Uterus (tissue), 2 donors: ENCODE measurements at regions not wholly inside any gene's neighbourhood (a gene's known extent, or its start where the extent isn't known, plus 50 kb on each side); places are given as distances from the start of the nearest gene placed in this dataset.

Experiments
- POLR2A ChIP-seq, 2 donors: fragments of 450-650 bp; IDR thresholded peaks; one replicate each; pipeline ENCODE4 v1.6.1; 2016; ENCODE audit warnings: antibody characterized with exemption in 2 of 2, mild to moderate bottlenecking in 1 of 2, moderate library complexity in 1 of 2
- TF ChIP-seq, protein P1 (sequence below), 4 experiments: fragments of 200-600 bp in 2 of 4; fragments of 450-650 bp in 2 of 4; sonication (generic) in 2 of 4; IDR thresholded peaks; one replicate each; pipeline ENCODE4 v1.5.1; 2016 to 2019; ENCODE audit warnings: antibody characterized with exemption in 4 of 4, mild to moderate bottlenecking in 2 of 4, moderate library complexity in 1 of 4

DNA sequence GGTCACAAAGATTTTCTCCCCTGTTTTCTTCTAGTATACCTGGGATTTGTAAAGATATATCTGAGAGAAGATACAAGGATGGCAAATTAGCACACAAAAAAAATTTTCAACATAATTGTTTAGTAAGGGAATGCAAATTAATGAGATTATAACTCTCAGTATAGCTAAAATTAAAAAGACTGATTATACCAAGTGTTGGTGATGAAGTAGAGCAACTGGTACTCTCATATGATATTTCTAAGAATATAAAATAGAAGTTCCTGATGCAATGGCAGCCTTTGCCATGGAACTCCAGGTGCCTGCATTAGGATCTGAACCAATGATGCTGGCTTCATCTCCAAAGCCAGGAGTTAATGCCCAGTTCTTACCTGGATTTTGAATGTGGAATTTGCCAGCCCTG lies 51.4 kb upstream of the KIAA1217 start:
- TF ChIP-seq, protein P1, sequence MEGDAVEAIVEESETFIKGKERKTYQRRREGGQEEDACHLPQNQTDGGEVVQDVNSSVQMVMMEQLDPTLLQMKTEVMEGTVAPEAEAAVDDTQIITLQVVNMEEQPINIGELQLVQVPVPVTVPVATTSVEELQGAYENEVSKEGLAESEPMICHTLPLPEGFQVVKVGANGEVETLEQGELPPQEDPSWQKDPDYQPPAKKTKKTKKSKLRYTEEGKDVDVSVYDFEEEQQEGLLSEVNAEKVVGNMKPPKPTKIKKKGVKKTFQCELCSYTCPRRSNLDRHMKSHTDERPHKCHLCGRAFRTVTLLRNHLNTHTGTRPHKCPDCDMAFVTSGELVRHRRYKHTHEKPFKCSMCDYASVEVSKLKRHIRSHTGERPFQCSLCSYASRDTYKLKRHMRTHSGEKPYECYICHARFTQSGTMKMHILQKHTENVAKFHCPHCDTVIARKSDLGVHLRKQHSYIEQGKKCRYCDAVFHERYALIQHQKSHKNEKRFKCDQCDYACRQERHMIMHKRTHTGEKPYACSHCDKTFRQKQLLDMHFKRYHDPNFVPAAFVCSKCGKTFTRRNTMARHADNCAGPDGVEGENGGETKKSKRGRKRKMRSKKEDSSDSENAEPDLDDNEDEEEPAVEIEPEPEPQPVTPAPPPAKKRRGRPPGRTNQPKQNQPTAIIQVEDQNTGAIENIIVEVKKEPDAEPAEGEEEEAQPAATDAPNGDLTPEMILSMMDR (IDR thresholded peaks at IDR 0.05): no peak
- no peak for TF ChIP-seq POLR2A (IDR thresholded peaks at IDR 0.05)
